CD14-positive monocyte (primary cell): ENCODE measurements at regions not wholly inside any gene's neighbourhood (a gene's known extent, or its start where the extent isn't known, plus 50 kb on each side); places are given as distances from the start of the nearest gene placed in this dataset.

Experiments
- DNase-seq, 3 donors: peaks; one replicate each; pipeline ENCODE4 v3.0.0-alpha.2; 2011 to 2022
- H2AFZ ChIP-seq: 2 replicates; pipeline ENCODE4 v1.6.0; 2012; ENCODE audit warnings: mild to moderate bottlenecking, low read depth, low read length, inconsistent platforms; ENCODE audit not compliant: insufficient read depth, poor library complexity, severe bottlenecking
- H3K27ac ChIP-seq, 2 donors: 1 replicate in 1 of 2; 2 replicates in 1 of 2; pipeline ENCODE4 v1.5.1; 2012 to 2013; ENCODE audit warnings: low read length in 2 of 2, control low read depth in 1 of 2, inconsistent platforms in 1 of 2, low read depth in 1 of 2, mild to moderate bottlenecking in 1 of 2
- H3K27me3 ChIP-seq, 2 donors: one replicate each; pipeline versions ENCODE4 v1.6.0 to v1.6.1; 2011 to 2013; ENCODE audit warnings: low read length in 2 of 2; ENCODE audit not compliant: control insufficient read depth in 2 of 2, insufficient read depth in 2 of 2
- H3K36me3 ChIP-seq, 2 donors: replicated peaks in 1 of 2; 1 replicate in 1 of 2; 2 replicates in 1 of 2; pipeline versions ENCODE4 v1.5.1 to v1.6.1; 2012 to 2013; ENCODE audit warnings: low read length in 2 of 2, control low read depth in 1 of 2, inconsistent platforms in 1 of 2, mild to moderate bottlenecking in 1 of 2; ENCODE audit not compliant: insufficient read depth in 2 of 2, control insufficient read depth in 1 of 2
- H3K4me1 ChIP-seq, 2 donors: 1 replicate in 1 of 2; 2 replicates in 1 of 2; pipeline versions ENCODE4 v1.5.1 to v1.6.1; 2012 to 2013; ENCODE audit warnings: low read length in 2 of 2, control low read depth in 1 of 2, inconsistent platforms in 1 of 2, mild to moderate bottlenecking in 1 of 2, moderate library complexity in 1 of 2; ENCODE audit not compliant: insufficient read depth in 2 of 2, control insufficient read depth in 1 of 2
- H3K4me2 ChIP-seq: replicated peaks from 2 replicates; pipeline ENCODE3; 2012; ENCODE audit warnings: low read length, moderate library complexity, mild to moderate bottlenecking; ENCODE audit not compliant: poor library complexity, severe bottlenecking; ENCODE audit errors: extremely low read depth
- H3K4me3 ChIP-seq, 3 experiments: fragments of 200-600 bp in 1 of 3; sonication (generic) in 1 of 3; replicated peaks in 1 of 3; 1 replicate in 2 of 3; 2 replicates in 1 of 3; pipeline ENCODE4 v1.5.1; 2011 to 2013; ENCODE audit warnings: low read length in 3 of 3, mild to moderate bottlenecking in 3 of 3, control low read depth in 2 of 3, low read depth in 2 of 3, inconsistent platforms in 1 of 3, moderate library complexity in 1 of 3
- H3K79me2 ChIP-seq: 2 replicates; pipeline ENCODE4 v1.6.0; 2012; ENCODE audit warnings: mild to moderate bottlenecking, control low read depth, inconsistent platforms, low read length, moderate library complexity; ENCODE audit not compliant: insufficient read depth
- H3K9ac ChIP-seq: 2 replicates; pipeline ENCODE4 v1.6.0; 2017; ENCODE audit warnings: low read length, mild to moderate bottlenecking; ENCODE audit not compliant: insufficient read depth, poor library complexity, severe bottlenecking
- H3K9me3 ChIP-seq, 2 donors: replicated peaks in 1 of 2; 1 replicate in 1 of 2; 2 replicates in 1 of 2; pipeline versions ENCODE4 v1.5.1 to v1.6.1; 2012 to 2013; ENCODE audit warnings: low read length in 2 of 2, control low read depth in 1 of 2; ENCODE audit not compliant: control insufficient read depth in 1 of 2, insufficient read depth in 1 of 2
- H4K20me1 ChIP-seq: 2 replicates; pipeline ENCODE4 v1.6.0; 2012; ENCODE audit warnings: mild to moderate bottlenecking, low read length, control low read depth, moderate library complexity; ENCODE audit not compliant: insufficient read depth
- H3K27ac Mint-ChIP-seq, 7 donors: one replicate each; pipeline ENCODE4 v1.8.0; 2020; ENCODE audit warnings: mild to moderate bottlenecking in 7 of 7, mixed read lengths in 7 of 7, moderate library complexity in 6 of 7, inconsistent platforms in 2 of 7
- H3K27me3 Mint-ChIP-seq, 3 donors: one replicate each; pipeline ENCODE4 v1.8.0; 2021 to 2022; ENCODE audit warnings: low read depth in 3 of 3, mild to moderate bottlenecking in 3 of 3, mixed read lengths in 3 of 3, moderate library complexity in 3 of 3, inconsistent platforms in 1 of 3
- H3K36me3 Mint-ChIP-seq, 2 donors: one replicate each; pipeline ENCODE4 v1.8.0; 2020; ENCODE audit warnings: mixed read lengths in 2 of 2, inconsistent platforms in 1 of 2, mild to moderate bottlenecking in 1 of 2
- H3K4me1 Mint-ChIP-seq: one replicate; pipeline ENCODE4 v1.8.0; 2020; ENCODE audit warnings: mild to moderate bottlenecking, mixed read lengths
- H3K4me3 Mint-ChIP-seq, 2 donors: one replicate each; pipeline ENCODE4 v1.8.0; 2020; ENCODE audit warnings: mild to moderate bottlenecking in 2 of 2, mixed read lengths in 2 of 2, moderate library complexity in 1 of 2
- H3K9me3 Mint-ChIP-seq, 7 donors: one replicate each; pipeline ENCODE4 v1.8.0; 2020 to 2022; ENCODE audit warnings: mixed read lengths in 7 of 7, mild to moderate bottlenecking in 6 of 7, moderate library complexity in 6 of 7, inconsistent platforms in 2 of 7
- CTCF ChIP-seq: fragments of 200-600 bp; IDR thresholded peaks from one replicate; pipeline ENCODE4 v1.8.0; 2022; ENCODE audit warnings: antibody characterized with exemption, mild to moderate bottlenecking
- WGBS: methylation state at CpG from one replicate; pipeline ENCODE4 v1.1.5; 2013; ENCODE audit warnings: missing lambda C conversion rate; ENCODE audit not compliant: insufficient coverage; 5-methylcytosine and 5-hydroxymethylcytosine counted together
- intact Hi-C, 2 donors: fragments of 100-400 bp; cut with micrococcal nuclease; formaldehyde crosslinking; loops; one replicate each; pipeline versions ENCODE4 v1.15.0 to v1.15.1; 2023

GRCh38 chr12:31906557-31907301 lies 52.5 kb upstream of the RESF1 start:
- no peak for TF ChIP-seq CTCF
- intact Hi-C loops, result loop anchor here (2.0 to 10.0 kb wide), 2 partner anchors 52 kb away; no protein-coding TSS in a partner anchor
- Histone ChIP-seq H3K9me3 (peaks cover 48 to 80% of the 10 kb centered on the region in 2 donors), H3K4me1 (peaks cover 25% of the 10 kb centered on the region in 2 donors), H2AFZ (no peak overlapping the region), H3K4me3 (peak overlapping the region in 1 of 3 experiments; percentile 31), H3K27ac (peak overlapping the region; percentile 79 to 85), H3K36me3 (no peaks in the 10 kb centered on the region), H3K79me2 (no peaks in the 10 kb centered on the region), H3K27me3 (no peaks in the 10 kb centered on the region), H3K9ac (no peak overlapping the region), H3K4me2 (no peak overlapping the region), H4K20me1 (no peaks in the 10 kb centered on the region)
- H3K27me3 Mint-ChIP-seq, result no peaks in the 10 kb centered on the region
- H3K4me3 Mint-ChIP-seq, result no peak overlapping the region
- H3K27ac Mint-ChIP-seq, result peak overlapping the region; percentile 84 to 95 (median 91)
- peak; percentile 77 to 88 (median 85) for DNase-seq
- peaks cover 23% of the 10 kb centered on the region for H3K4me1 Mint-ChIP-seq
- peaks cover 43 to 83% (median 63%) of the 10 kb centered on the region in 7 donors for H3K9me3 Mint-ChIP-seq
- WGBS, result 40% methylated on average over 1 of the region's 4 CpGs
- H3K36me3 Mint-ChIP-seq, result peaks cover 22 to 26% of the 10 kb centered on the region in 2 donors

GRCh38 chr12:31903025-31903424 lies 56.2 kb upstream of the RESF1 start:
- Mint-ChIP-seq H3K4me3 (no peak overlapping the region), H3K27me3 (peaks cover 0 to 2% (median 0%) of the 10 kb centered on the region in 3 donors), H3K9me3 (peaks cover 38 to 68% (median 54%) of the 10 kb centered on the region in 7 donors), H3K4me1 (peaks cover 43% of the 10 kb centered on the region), H3K36me3 (peaks cover 19 to 26% of the 10 kb centered on the region in 2 donors), H3K27ac (no peak overlapping the region)
- Histone ChIP-seq H3K79me2 (no peaks in the 10 kb centered on the region), H3K36me3 (no peaks in the 10 kb centered on the region), H3K27me3 (no peaks in the 10 kb centered on the region), H4K20me1 (no peaks in the 10 kb centered on the region), H2AFZ (no peak overlapping the region), H3K9me3 (peaks cover 29 to 67% of the 10 kb centered on the region in 2 donors), H3K4me2 (no peak overlapping the region), H3K27ac (no peak overlapping the region), H3K4me3 (no peak overlapping the region), H3K4me1 (peaks cover 24 to 37% of the 10 kb centered on the region in 2 donors), H3K9ac (no peak overlapping the region)
- intact Hi-C loops, result loop anchor here in 1 of 2 donors (10.0 kb wide), 1 partner anchor 48 kb away; no protein-coding TSS in a partner anchor
- WGBS, result no CpG with 5 or more reads among the region's 3 CpGs
- no peak for TF ChIP-seq CTCF
- DNase-seq, result no peak
